ENCODE measurements at regions not wholly inside any gene's neighbourhood (a gene's known extent, or its start where the extent isn't known, plus 50 kb on each side); places are given as distances from the start of the nearest gene placed in this dataset.
"Not testable (repeated sequence)": the region's sequence is repeated elsewhere in the genome, so short reads cannot be mapped to it uniquely, and the experiment has no call there.

DNA sequence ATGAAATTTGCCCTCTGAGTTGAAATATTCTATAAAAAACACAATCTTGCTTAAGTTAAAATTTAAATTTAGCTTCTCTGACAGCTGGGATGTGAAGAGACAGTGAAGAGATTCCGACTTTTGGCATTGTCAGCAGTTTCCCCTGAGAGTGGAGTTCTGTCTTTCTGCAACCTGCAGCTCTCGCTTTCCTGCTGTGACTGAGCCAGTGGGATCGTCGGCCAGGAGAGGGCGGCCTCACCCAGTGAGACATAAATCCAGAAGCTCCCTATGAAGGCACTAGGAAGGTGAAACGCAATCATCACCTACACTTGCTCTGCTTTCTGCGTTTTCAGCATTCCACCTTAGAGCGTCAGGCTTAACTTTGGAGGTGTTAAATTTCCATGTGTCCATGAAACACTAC is 75.4 kb upstream of the HNMT start:
- DNase-seq = peak; percentile 46

DNA sequence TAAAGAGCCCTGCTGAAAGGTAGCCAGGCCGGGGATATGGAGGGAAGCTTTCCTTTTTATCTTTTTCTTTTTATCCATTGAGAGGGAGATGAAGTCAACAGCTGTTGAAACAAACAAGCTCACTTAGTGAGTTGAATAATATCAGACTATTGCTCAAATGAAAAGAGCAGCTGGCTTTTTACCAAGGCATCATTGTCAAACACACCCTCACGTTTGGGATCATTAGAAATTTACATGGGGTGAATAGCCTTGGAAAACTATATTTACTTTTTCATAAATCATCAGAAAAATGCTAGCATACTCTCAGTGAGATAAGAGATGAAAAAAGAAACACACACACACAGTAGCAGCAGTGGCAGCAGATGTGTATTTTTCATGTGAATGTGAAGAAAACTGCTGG is 71.5 kb upstream of the HNMT start:
- DNase-seq = no peak

DNA sequence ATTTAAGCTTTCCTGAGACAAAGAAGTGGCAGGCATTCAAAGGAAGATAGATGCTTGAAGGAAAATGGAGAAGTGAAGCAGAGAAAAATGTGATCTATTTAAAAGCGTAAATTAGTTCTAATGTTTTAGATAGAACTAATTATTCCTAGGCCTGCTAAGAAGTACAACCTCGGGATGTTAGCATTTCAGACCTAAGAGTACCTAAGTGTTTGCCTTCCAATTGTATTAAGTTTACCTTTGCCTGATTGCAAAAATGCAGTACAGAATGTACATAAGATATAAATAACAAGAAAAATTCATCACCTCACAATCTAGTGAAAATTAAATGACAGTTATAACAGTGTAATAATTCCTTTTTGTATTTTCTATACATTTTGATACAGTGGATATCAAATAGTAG is 71.1 kb upstream of the HNMT start:
- DNase-seq = no peak

DNA sequence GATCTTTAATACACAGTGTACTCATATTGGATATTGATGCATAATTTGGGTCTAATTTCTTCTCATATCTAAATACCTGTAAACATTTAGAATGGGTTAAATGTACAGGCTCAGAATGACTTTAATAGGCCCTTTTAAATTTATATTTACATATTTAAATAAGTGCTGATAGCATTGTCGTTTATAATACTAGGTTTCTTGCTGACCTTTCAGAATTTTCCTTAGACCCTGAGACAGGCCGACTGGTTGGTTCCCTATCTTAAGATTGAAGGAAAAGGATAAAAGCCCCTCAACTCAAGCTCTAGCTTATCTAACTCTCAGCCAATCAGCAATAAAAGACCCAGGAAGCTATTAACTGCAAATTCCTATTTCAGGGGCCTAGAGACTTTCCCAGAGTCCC is 67.8 kb upstream of the HNMT start:
- DNase-seq = no peak

DNA sequence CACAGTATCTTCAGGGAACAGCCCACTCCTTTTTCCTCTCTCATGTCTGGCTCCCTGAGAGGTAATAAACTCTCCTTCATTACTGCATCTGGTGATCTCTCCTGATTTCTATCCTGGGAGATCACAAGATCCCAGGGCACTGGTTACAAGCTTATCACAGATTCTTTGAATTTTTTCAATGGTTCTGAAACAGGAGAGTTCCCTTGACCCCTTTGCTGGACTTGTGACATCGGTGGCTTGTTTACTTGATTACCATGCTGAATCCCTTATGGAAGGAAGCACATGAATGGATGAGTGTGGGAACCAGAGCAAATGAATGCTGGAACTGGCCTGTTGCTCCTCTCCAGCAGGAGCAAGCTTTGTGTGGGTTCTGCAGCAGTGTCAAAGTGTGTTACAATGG is 67.2 kb upstream of the HNMT start:
- DNase-seq = no peak

- no peak for DNase-seq
These were observed 63.7 kb upstream of the HNMT start for GRCh38 chr2:137900421-137901141.

GRCh38 chr2:137910641-137911040 is 53.6 kb upstream of the HNMT start:
- peak; percentile 32 for DNase-seq

- DNase-seq = no peak
These were observed 51.9 kb upstream of the HNMT start for GRCh38 chr2:137912371-137912770.

DNA sequence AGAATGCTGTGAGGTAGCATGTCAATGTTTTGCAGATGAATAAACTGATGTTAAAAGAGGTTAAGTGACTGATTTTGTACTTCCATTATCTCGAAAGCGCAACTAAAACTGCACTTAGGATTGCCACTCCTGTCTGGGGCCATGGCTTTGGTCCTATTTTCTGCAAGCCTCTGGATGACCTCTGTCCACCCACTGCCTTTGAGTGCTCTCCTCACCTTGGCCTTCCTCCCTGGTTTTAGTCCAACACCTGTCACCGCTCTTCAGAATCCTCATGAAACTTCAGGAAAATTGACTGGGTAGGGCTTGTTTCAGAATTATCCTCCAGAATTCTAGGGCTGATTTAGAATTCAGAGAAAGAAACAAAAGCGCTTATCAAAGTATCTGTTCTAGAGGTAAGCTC is 51.1 kb upstream of the HNMT start:
- no peak for DNase-seq

GRCh38 chr2:137913648-137914047 is 50.6 kb upstream of the HNMT start:
- DNase-seq = not testable (repeated sequence)
